ENCODE measurements at regions not wholly inside any gene's neighbourhood (a gene's known extent, or its start where the extent isn't known, plus 50 kb on each side); places are given as distances from the start of the nearest gene placed in this dataset.
"Not testable (repeated sequence)": the region's sequence is repeated elsewhere in the genome, so short reads cannot be mapped to it uniquely, and the experiment has no call there.

DNA sequence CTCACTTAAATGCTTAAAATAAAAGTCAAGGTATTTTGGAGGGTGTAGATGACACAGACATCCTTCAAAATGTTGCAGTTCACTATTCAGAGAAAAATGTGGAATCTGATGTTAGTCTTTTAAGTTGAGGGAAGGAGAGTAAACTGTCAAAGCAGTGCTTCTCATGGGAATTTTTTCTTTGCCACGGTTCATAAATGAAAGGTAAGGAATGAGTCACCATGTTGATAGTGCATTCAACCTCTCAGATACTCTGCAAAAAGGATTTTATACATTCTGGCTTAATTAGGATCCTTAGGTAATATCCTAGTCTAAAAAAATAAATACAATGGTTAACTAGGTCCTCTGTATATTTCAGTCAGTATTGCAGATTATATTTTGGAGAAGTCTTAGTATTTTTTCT, 804.3 kb downstream of the TTLL7 start:
- TF ChIP-seq, protein P1, sequence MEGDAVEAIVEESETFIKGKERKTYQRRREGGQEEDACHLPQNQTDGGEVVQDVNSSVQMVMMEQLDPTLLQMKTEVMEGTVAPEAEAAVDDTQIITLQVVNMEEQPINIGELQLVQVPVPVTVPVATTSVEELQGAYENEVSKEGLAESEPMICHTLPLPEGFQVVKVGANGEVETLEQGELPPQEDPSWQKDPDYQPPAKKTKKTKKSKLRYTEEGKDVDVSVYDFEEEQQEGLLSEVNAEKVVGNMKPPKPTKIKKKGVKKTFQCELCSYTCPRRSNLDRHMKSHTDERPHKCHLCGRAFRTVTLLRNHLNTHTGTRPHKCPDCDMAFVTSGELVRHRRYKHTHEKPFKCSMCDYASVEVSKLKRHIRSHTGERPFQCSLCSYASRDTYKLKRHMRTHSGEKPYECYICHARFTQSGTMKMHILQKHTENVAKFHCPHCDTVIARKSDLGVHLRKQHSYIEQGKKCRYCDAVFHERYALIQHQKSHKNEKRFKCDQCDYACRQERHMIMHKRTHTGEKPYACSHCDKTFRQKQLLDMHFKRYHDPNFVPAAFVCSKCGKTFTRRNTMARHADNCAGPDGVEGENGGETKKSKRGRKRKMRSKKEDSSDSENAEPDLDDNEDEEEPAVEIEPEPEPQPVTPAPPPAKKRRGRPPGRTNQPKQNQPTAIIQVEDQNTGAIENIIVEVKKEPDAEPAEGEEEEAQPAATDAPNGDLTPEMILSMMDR (IDR thresholded peaks at IDR 0.05): not testable (repeated sequence)
- TF ChIP-seq POLR2A, EP300 (IDR thresholded peaks at IDR 0.05): not testable (repeated sequence)

Data from upper lobe of left lung (tissue), 4 donors.